WTC11 (cell line): ENCODE measurements at regions not wholly inside any gene's neighbourhood (a gene's known extent, or its start where the extent isn't known, plus 50 kb on each side); places are given as distances from the start of the nearest gene placed in this dataset.

Source experiments
- ATAC-seq: fragments of 200-7000 bp; cut with Tn5 transposase; 2 replicates; pipeline ENCODE4 v1.10.0; 2021; ENCODE audit warnings: mild to moderate bottlenecking, moderate library complexity
- CTCF ChIA-PET: fragments of 300-600 bp; sonication (Branson Sonifier 250); formaldehyde crosslinking; loops from one replicate; lab custom pipeline; 2021; ENCODE audit warnings: antibody characterized with exemption; lab: Charles Lee
- POLR2A ChIA-PET: fragments of 350-600 bp; sonication (Branson Sonifier 250); formaldehyde crosslinking; loops from one replicate; lab custom pipeline; 2021; ENCODE audit warnings: antibody characterized with exemption; lab: Charles Lee
- DNase-seq: peaks from one replicate; pipeline ENCODE4 v3.0.0; 2021; ENCODE audit warnings: low spot score
- H3K27ac Mint-ChIP-seq: 2 replicates; pipeline ENCODE4 v1.8.0; 2021; ENCODE audit warnings: mixed read lengths
- H3K27me3 Mint-ChIP-seq: 2 replicates; pipeline ENCODE4 v1.8.0; 2021; ENCODE audit warnings: low read depth, mild to moderate bottlenecking, moderate library complexity, mixed read lengths
- H3K36me3 Mint-ChIP-seq: 2 replicates; pipeline ENCODE4 v1.8.0; 2021; ENCODE audit warnings: mixed read lengths
- H3K4me1 Mint-ChIP-seq: 2 replicates; pipeline ENCODE4 v1.8.0; 2022; ENCODE audit warnings: mixed read lengths
- H3K4me3 Mint-ChIP-seq: 2 replicates; pipeline ENCODE4 v1.8.0; 2021; ENCODE audit warnings: mild to moderate bottlenecking, moderate library complexity, mixed read lengths
- H3K9me3 Mint-ChIP-seq: 2 replicates; pipeline ENCODE4 v1.8.0; 2021; ENCODE audit warnings: mixed read lengths
- ATF2 ChIP-seq: sonication (generic); formaldehyde crosslinking; IDR thresholded peaks from 2 replicates; pipeline ENCODE4 v1.8.1; 2022; ENCODE audit warnings: low read depth, missing genetic modification reagents, borderline replicate concordance
- CTCF ChIP-seq: fragments of 200-600 bp; IDR thresholded peaks from 2 replicates; pipeline ENCODE4 v1.8.0; 2022; ENCODE audit warnings: antibody characterized with exemption
- E2F1 ChIP-seq: sonication (generic); formaldehyde crosslinking; IDR thresholded peaks from 2 replicates; pipeline ENCODE4 v1.8.0; 2022; ENCODE audit warnings: mild to moderate bottlenecking, missing genetic modification reagents
- ELF4 ChIP-seq: sonication (generic); formaldehyde crosslinking; IDR thresholded peaks from 2 replicates; pipeline ENCODE4 v1.8.1; 2022; ENCODE audit warnings: low read depth, mild to moderate bottlenecking, moderate library complexity, missing genetic modification reagents
- EMX1 ChIP-seq: fragments of 250-450 bp; sonication (Bioruptor Pico); IDR thresholded peaks from 2 replicates; pipeline ENCODE4 v1.8.0; 2021; ENCODE audit warnings: mild to moderate bottlenecking
- ETV6 ChIP-seq: sonication (generic); formaldehyde crosslinking; IDR thresholded peaks from 2 replicates; pipeline ENCODE4 v1.8.1; 2022; ENCODE audit warnings: mild to moderate bottlenecking, missing genetic modification reagents
- FOXK1 ChIP-seq: sonication (generic); formaldehyde crosslinking; IDR thresholded peaks from 2 replicates; pipeline ENCODE4 v1.8.0; 2022; ENCODE audit warnings: mild to moderate bottlenecking, moderate library complexity, missing genetic modification reagents
- KAT7 ChIP-seq: sonication (generic); formaldehyde crosslinking; IDR thresholded peaks from 2 replicates; pipeline ENCODE4 v1.8.1; 2023; ENCODE audit warnings: missing genetic modification reagents, mild to moderate bottlenecking, borderline replicate concordance
- NFYB ChIP-seq: sonication (generic); formaldehyde crosslinking; conservative IDR thresholded peaks from 2 replicates; pipeline ENCODE4 v1.8.0; 2022; ENCODE audit warnings: low read depth, missing genetic modification reagents
- NR3C1 ChIP-seq: sonication (generic); formaldehyde crosslinking; conservative IDR thresholded peaks from 2 replicates; pipeline ENCODE4 v1.8.1; 2023; ENCODE audit warnings: low read depth, mild to moderate bottlenecking, missing genetic modification reagents
- PRDM15 ChIP-seq: sonication (generic); formaldehyde crosslinking; IDR thresholded peaks from 2 replicates; pipeline ENCODE4 v1.8.0; 2022; ENCODE audit warnings: missing genetic modification reagents
- TEAD1 ChIP-seq: sonication (generic); formaldehyde crosslinking; IDR thresholded peaks from 2 replicates; pipeline ENCODE4 v1.8.0; 2022; ENCODE audit warnings: mild to moderate bottlenecking, missing genetic modification reagents
- TEAD4 ChIP-seq: sonication (generic); formaldehyde crosslinking; IDR thresholded peaks from 2 replicates; pipeline ENCODE4 v1.8.0; 2022; ENCODE audit warnings: mild to moderate bottlenecking, missing genetic modification reagents
- ZNF121 ChIP-seq: sonication (generic); formaldehyde crosslinking; IDR thresholded peaks from 2 replicates; pipeline ENCODE4 v1.8.0; 2023; ENCODE audit warnings: missing genetic modification reagents
- ZNF416 ChIP-seq: fragments of 250-450 bp; sonication (Bioruptor Pico); IDR thresholded peaks from 2 replicates; pipeline ENCODE4 v1.9.0; 2021; ENCODE audit warnings: mild to moderate bottlenecking, inconsistent platforms
- ZNF671 ChIP-seq: fragments of 250-450 bp; sonication (Bioruptor Pico); IDR thresholded peaks from 2 replicates; pipeline ENCODE4 v1.8.0; 2021; ENCODE audit warnings: mild to moderate bottlenecking
- TF ChIP-seq, protein P1 (sequence below): fragments of 250-450 bp; sonication (Bioruptor Pico); IDR thresholded peaks from 2 replicates; pipeline ENCODE4 v1.8.0; 2021; ENCODE audit warnings: mild to moderate bottlenecking
- TF ChIP-seq, protein P2 (sequence below): fragments of 250-450 bp; sonication (Bioruptor Pico); IDR thresholded peaks from 2 replicates; pipeline ENCODE4 v1.9.0; 2021; ENCODE audit warnings: mild to moderate bottlenecking
- TF ChIP-seq, protein P3 (sequence below): sonication (generic); formaldehyde crosslinking; IDR thresholded peaks from 2 replicates; pipeline ENCODE4 v1.8.0; 2022; ENCODE audit warnings: mild to moderate bottlenecking, missing genetic modification reagents
- TF ChIP-seq, protein P4 (sequence below): sonication (generic); formaldehyde crosslinking; IDR thresholded peaks from 2 replicates; pipeline ENCODE4 v1.8.0; 2022; ENCODE audit warnings: mild to moderate bottlenecking, missing genetic modification reagents

DNA sequence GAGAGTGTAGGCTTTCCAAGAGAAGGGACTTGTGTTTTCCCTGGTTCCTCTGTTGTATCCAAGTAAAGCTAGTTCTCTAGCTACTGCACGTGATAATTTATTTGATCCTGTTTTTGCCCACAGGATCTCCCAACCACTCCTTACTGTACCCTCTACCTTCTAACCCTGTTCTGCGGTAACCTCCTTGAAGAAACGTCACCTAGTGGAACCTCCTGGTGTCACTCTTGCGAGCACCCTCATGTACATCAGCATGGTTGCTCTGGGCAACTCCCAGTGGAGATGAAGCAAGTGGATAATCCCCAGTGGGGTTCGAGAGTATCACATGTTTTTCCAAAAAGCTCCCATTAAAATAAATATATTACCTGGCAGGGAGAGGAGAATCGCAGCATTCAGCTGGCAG lies 108.9 kb upstream of the CLMP start:
- Mint-ChIP-seq H3K9me3 (no peaks in the 10 kb centered on the region), H3K27ac (no peak overlapping the region), H3K36me3 (no peaks in the 10 kb centered on the region), H3K4me1 (peaks cover 36% of the 10 kb centered on the region), H3K27me3 (peaks cover 27% of the 10 kb centered on the region), H3K4me3 (no peak overlapping the region)
- ATAC-seq = no peak
- TF ChIP-seq ZNF121 (no peak), TEAD1 (no peak), ETV6 (CRISPR knock-in tag) (no peak), CTCF (no peak), KAT7 (CRISPR knock-in tag) (no peak), NFYB (no peak), EMX1 (no peak), ATF2 (CRISPR knock-in tag) (no peak), TEAD4 (CRISPR knock-in tag) (no peak), NR3C1 (no peak), ZNF416 (CRISPR knock-in tag) (no peak), ELF4 (CRISPR knock-in tag) (no peak), FOXK1 (CRISPR knock-in tag) (no peak), E2F1 (CRISPR knock-in tag) (no peak), PRDM15 (CRISPR knock-in tag) (no peak), ZNF671 (no peak)
- TF ChIP-seq, protein P1, sequence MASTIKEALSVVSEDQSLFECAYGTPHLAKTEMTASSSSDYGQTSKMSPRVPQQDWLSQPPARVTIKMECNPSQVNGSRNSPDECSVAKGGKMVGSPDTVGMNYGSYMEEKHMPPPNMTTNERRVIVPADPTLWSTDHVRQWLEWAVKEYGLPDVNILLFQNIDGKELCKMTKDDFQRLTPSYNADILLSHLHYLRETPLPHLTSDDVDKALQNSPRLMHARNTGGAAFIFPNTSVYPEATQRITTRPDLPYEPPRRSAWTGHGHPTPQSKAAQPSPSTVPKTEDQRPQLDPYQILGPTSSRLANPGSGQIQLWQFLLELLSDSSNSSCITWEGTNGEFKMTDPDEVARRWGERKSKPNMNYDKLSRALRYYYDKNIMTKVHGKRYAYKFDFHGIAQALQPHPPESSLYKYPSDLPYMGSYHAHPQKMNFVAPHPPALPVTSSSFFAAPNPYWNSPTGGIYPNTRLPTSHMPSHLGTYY = no peak
- TF ChIP-seq, protein P2, sequence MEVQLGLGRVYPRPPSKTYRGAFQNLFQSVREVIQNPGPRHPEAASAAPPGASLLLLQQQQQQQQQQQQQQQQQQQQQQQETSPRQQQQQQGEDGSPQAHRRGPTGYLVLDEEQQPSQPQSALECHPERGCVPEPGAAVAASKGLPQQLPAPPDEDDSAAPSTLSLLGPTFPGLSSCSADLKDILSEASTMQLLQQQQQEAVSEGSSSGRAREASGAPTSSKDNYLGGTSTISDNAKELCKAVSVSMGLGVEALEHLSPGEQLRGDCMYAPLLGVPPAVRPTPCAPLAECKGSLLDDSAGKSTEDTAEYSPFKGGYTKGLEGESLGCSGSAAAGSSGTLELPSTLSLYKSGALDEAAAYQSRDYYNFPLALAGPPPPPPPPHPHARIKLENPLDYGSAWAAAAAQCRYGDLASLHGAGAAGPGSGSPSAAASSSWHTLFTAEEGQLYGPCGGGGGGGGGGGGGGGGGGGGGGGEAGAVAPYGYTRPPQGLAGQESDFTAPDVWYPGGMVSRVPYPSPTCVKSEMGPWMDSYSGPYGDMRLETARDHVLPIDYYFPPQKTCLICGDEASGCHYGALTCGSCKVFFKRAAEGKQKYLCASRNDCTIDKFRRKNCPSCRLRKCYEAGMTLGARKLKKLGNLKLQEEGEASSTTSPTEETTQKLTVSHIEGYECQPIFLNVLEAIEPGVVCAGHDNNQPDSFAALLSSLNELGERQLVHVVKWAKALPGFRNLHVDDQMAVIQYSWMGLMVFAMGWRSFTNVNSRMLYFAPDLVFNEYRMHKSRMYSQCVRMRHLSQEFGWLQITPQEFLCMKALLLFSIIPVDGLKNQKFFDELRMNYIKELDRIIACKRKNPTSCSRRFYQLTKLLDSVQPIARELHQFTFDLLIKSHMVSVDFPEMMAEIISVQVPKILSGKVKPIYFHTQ = no peak
- TF ChIP-seq, protein P3, sequence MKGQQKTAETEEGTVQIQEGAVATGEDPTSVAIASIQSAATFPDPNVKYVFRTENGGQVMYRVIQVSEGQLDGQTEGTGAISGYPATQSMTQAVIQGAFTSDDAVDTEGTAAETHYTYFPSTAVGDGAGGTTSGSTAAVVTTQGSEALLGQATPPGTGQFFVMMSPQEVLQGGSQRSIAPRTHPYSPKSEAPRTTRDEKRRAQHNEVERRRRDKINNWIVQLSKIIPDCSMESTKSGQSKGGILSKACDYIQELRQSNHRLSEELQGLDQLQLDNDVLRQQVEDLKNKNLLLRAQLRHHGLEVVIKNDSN (CRISPR knock-in tag) = no peak
- TF ChIP-seq, protein P4, sequence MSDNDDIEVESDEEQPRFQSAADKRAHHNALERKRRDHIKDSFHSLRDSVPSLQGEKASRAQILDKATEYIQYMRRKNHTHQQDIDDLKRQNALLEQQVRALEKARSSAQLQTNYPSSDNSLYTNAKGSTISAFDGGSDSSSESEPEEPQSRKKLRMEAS (CRISPR knock-in tag) = no peak
- DNase-seq = no peak
- ChIA-PET CTCF (interaction anchor here (0.6 to 3.1 kb wide), 11 partner anchors 23 to 277 kb away, joined by 3 to 22 read pairs (median 4); no protein-coding TSS in a partner anchor), POLR2A (no interaction called here)
